Type B pancreatic cell (in vitro differentiated cells): ENCODE measurements at regions not wholly inside any gene's neighbourhood (a gene's known extent, or its start where the extent isn't known, plus 50 kb on each side); places are given as distances from the start of the nearest gene placed in this dataset.

Experiments
- DNase-seq: peaks from one replicate; pipeline ENCODE4 v3.0.0; 2021; ENCODE audit warnings: mixed read lengths; ENCODE audit not compliant: unreplicated experiment; ENCODE audit errors: extremely low spot score
- H3K27ac Mint-ChIP-seq: 2 replicates; pipeline ENCODE4 v1.8.0; 2021; ENCODE audit warnings: mild to moderate bottlenecking, mixed read lengths
- H3K27me3 Mint-ChIP-seq: 2 replicates; pipeline ENCODE4 v1.8.0; 2021; ENCODE audit warnings: mixed read lengths
- H3K36me3 Mint-ChIP-seq: 2 replicates; pipeline ENCODE4 v1.8.0; 2021; ENCODE audit warnings: mixed read lengths
- H3K4me1 Mint-ChIP-seq: one replicate; pipeline ENCODE4 v1.8.0; 2021; ENCODE audit warnings: mixed read lengths; ENCODE audit not compliant: unreplicated experiment
- H3K4me3 Mint-ChIP-seq: 2 replicates; pipeline ENCODE4 v1.8.0; 2021; ENCODE audit warnings: mild to moderate bottlenecking, mixed read lengths
- H3K9me3 Mint-ChIP-seq: 2 replicates; pipeline ENCODE4 v1.8.0; 2021; ENCODE audit warnings: mixed read lengths
- CTCF ChIP-seq: fragments of 200-600 bp; sonication (generic); conservative IDR thresholded peaks from 2 replicates; pipeline ENCODE4 v1.5.0; 2021; ENCODE audit warnings: antibody characterized with exemption, mild to moderate bottlenecking

DNA sequence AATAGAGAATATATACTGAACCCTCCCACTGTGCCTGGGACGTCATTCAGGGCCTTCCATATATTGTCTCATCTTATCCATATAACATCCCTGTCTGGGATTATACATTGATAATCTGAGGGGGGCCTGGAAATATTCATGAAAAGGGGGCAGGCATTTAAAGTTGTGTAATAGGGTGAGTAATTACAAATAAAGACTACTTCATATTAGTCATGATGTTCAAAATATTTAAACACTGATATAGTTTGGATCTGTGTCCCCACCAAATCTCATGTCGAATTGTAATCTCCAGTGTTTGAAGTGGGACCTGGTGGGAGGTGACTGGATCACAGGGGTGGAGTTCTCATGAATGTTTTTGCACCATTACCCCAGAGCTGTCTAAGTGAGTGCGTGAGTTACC, 97.8 kb downstream of the AQP9 start:
- TF ChIP-seq CTCF, result no peak
- Mint-ChIP-seq H3K27ac (no peak overlapping the region), H3K27me3 (no peaks in the 10 kb centered on the region), H3K4me1 (peaks cover 12% of the 10 kb centered on the region), H3K36me3 (no peaks in the 10 kb centered on the region), H3K9me3 (peaks cover 11% of the 10 kb centered on the region), H3K4me3 (no peak overlapping the region)
- no peak for DNase-seq

- H3K36me3 Mint-ChIP-seq, result no peaks in the 10 kb centered on the region
- H3K4me1 Mint-ChIP-seq, result peaks cover 4% of the 10 kb centered on the region
- H3K4me3 Mint-ChIP-seq, result no peak overlapping the region
- H3K9me3 Mint-ChIP-seq, result no peaks in the 10 kb centered on the region
- H3K27ac Mint-ChIP-seq, result no peak overlapping the region
- DNase-seq, result no peak
- no peaks in the 10 kb centered on the region for H3K27me3 Mint-ChIP-seq
- TF ChIP-seq CTCF, result no peak
Observed at GRCh38 chr15:58240191-58240932, 102.2 kb downstream of the AQP9 start.

- Mint-ChIP-seq H3K4me3 (no peak overlapping the region), H3K36me3 (no peaks in the 10 kb centered on the region), H3K9me3 (no peaks in the 10 kb centered on the region), H3K4me1 (peaks cover 4% of the 10 kb centered on the region), H3K27me3 (no peaks in the 10 kb centered on the region), H3K27ac (no peak overlapping the region)
- TF ChIP-seq CTCF, result no peak
- no peak for DNase-seq
Observed at GRCh38 chr15:58241872-58242271, 103.7 kb downstream of the AQP9 start.

DNA sequence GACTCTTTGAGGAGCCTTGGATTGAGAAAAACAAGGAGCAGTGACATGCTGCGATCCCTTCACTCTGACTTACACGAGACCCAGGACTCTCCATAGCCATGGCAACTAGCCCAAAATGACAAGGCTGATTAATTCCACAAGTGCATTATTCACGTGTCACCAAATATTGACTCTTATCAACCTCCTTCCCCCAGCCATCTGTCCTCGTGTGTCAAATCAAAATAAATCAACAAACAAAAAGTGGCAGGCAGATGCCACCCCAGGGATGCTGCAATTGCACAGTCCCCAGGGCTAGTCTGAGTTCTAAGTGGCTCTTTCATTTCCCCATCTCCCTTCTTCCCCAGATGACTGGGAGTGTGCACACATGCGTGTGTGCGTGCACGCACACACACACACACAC, 104.9 kb downstream of the AQP9 start:
- H3K36me3 Mint-ChIP-seq, result no peaks in the 10 kb centered on the region
- peaks cover 4% of the 10 kb centered on the region for H3K4me1 Mint-ChIP-seq
- no peak for DNase-seq
- no peak overlapping the region for H3K27ac Mint-ChIP-seq
- no peak for TF ChIP-seq CTCF
- no peaks in the 10 kb centered on the region for H3K27me3 Mint-ChIP-seq
- no peaks in the 10 kb centered on the region for H3K9me3 Mint-ChIP-seq
- no peak overlapping the region for H3K4me3 Mint-ChIP-seq

DNA sequence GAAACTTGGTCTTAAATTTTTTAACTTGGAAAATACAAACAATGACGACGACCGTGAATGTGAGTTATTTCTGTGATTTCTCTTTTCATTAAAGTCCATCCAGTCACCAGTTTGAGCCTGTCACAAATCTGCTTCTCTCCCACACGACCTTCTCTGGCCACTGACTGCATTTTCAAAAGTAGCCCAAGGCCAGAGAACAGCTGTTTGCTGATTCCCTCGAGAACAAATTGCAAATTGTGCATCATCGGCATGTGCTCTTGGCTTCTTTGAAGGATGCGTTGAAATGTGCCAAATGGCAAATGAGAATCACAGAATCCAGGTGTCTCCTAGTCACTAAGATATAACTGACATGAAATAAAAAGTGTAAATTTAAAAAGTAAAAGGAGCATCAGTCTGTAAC, 106.4 kb downstream of the AQP9 start:
- H3K36me3 Mint-ChIP-seq, result no peaks in the 10 kb centered on the region

More for the DNA sequence above, 106.4 kb downstream of the AQP9 start:
- TF ChIP-seq CTCF, result no peak
- Mint-ChIP-seq H3K4me3 (no peak overlapping the region), H3K27me3 (no peaks in the 10 kb centered on the region), H3K27ac (no peak overlapping the region), H3K9me3 (no peaks in the 10 kb centered on the region), H3K4me1 (peaks cover 4% of the 10 kb centered on the region)
- no peak for DNase-seq
